H1 (cell line): ENCODE measurements at regions not wholly inside any gene's neighbourhood (a gene's known extent, or its start where the extent isn't known, plus 50 kb on each side); places are given as distances from the start of the nearest gene placed in this dataset.
"Not testable (repeated sequence)": the region's sequence is repeated elsewhere in the genome, so short reads cannot be mapped to it uniquely, and the experiment has no call there.

Experiments used
- CTCF ChIA-PET: fragments of 300-600 bp; sonication (Branson Sonifier 250); formaldehyde crosslinking; loops from one replicate; lab custom pipeline; 2021; ENCODE audit not compliant: partially characterized antibody; lab: Charles Lee
- POLR2A ChIA-PET: fragments of 300-600 bp; sonication (Branson Sonifier 250); formaldehyde crosslinking; loops from one replicate; lab custom pipeline; 2021; ENCODE audit warnings: inconsistent platforms; ENCODE audit not compliant: partially characterized antibody; lab: Charles Lee
- DNase-seq, 2 experiments: peaks; one replicate each; pipeline versions ENCODE4 v3.0.0 to v3.0.0-alpha.2; 2010 to 2022; ENCODE audit warnings: low spot score in 2 of 2, low read depth in 1 of 2, mixed read lengths in 1 of 2
- FAIRE-seq: peaks from 2 replicates; lab custom pipeline; 2011; peaks lifted over from hg19 to GRCh38; lab: Jason Lieb, UNC
- H2AFZ ChIP-seq: 2 replicates; pipeline ENCODE4 v1.8.1; 2012; ENCODE audit warnings: low read length, inconsistent platforms
- H2AK5ac ChIP-seq: 2 replicates; pipeline ENCODE4 v1.6.1; 2013; ENCODE audit warnings: low read depth, low read length
- H2BK120ac ChIP-seq: replicated peaks from 2 replicates; pipeline ENCODE3; 2013; ENCODE audit warnings: low read depth, low read length, inconsistent platforms
- H2BK12ac ChIP-seq: 2 replicates; pipeline ENCODE4 v1.6.1; 2013; ENCODE audit warnings: low read depth, low read length
- H2BK15ac ChIP-seq: 2 replicates; pipeline ENCODE4 v1.6.1; 2013; ENCODE audit warnings: low read length
- H2BK20ac ChIP-seq: 2 replicates; pipeline ENCODE4 v1.6.1; 2013; ENCODE audit warnings: low read length
- H2BK5ac ChIP-seq: 2 replicates; pipeline ENCODE4 v1.6.1; 2013; ENCODE audit warnings: low read depth, low read length
- H3K14ac ChIP-seq: 2 replicates; pipeline ENCODE4 v1.6.1; 2013; ENCODE audit warnings: inconsistent platforms; ENCODE audit not compliant: insufficient read length
- H3K18ac ChIP-seq: 2 replicates; pipeline ENCODE4 v1.6.1; 2013; ENCODE audit warnings: low read length; ENCODE audit errors: extremely low read depth
- H3K23ac ChIP-seq: 2 replicates; pipeline ENCODE4 v1.6.1; 2013; ENCODE audit warnings: inconsistent platforms; ENCODE audit not compliant: insufficient read length
- H3K23me2 ChIP-seq: 2 replicates; pipeline ENCODE4 v1.6.1; 2013; ENCODE audit warnings: low read depth, low read length
- H3K27ac ChIP-seq: 2 replicates; pipeline ENCODE4 v1.6.1; 2011; ENCODE audit warnings: low read depth, low read length, inconsistent platforms
- H3K27me3 ChIP-seq, 4 experiments: replicated peaks in 1 of 4; 1 replicate in 1 of 4; 2 replicates in 3 of 4; pipeline versions ENCODE4 v1.6.1 to v1.8.1; 2011 to 2013; ENCODE audit warnings: low read length in 3 of 4, mild to moderate bottlenecking in 3 of 4, inconsistent platforms in 2 of 4, mixed read lengths in 2 of 4, moderate library complexity in 1 of 4; ENCODE audit not compliant: control insufficient read depth in 3 of 4, insufficient read depth in 3 of 4; ENCODE audit errors: extremely low read depth in 1 of 4
- H3K36me3 ChIP-seq, 4 experiments: 2 replicates each; pipeline versions ENCODE4 v1.6.1 to v1.8.1; 2011 to 2013; ENCODE audit warnings: mild to moderate bottlenecking in 4 of 4, low read length in 3 of 4, moderate library complexity in 2 of 4, control low read depth in 1 of 4, inconsistent platforms in 1 of 4; ENCODE audit not compliant: insufficient read depth in 4 of 4, control insufficient read depth in 2 of 4
- H3K4ac ChIP-seq: replicated peaks from 2 replicates; pipeline ENCODE3; 2013; ENCODE audit warnings: low read length, low read depth, mixed read lengths, inconsistent platforms; ENCODE audit not compliant: insufficient read length
- H3K4me1 ChIP-seq, 4 experiments: replicated peaks in 1 of 4; 1 replicate in 1 of 4; 2 replicates in 3 of 4; pipeline versions ENCODE4 v1.6.1 to v1.8.1; 2011 to 2013; ENCODE audit warnings: low read length in 3 of 4, inconsistent platforms in 2 of 4, mixed read lengths in 1 of 4; ENCODE audit not compliant: insufficient read depth in 4 of 4, control insufficient read depth in 3 of 4
- H3K4me2 ChIP-seq, 2 experiments: 2 replicates each; pipeline versions ENCODE4 v1.6.1 to v1.8.1; 2011 to 2013; ENCODE audit warnings: low read depth in 2 of 2, low read length in 2 of 2, control low read depth in 1 of 2, inconsistent platforms in 1 of 2, mild to moderate bottlenecking in 1 of 2; ENCODE audit not compliant: insufficient read depth in 1 of 2
- H3K4me3 ChIP-seq, 4 experiments: fragments of 200-600, 300-600 bp in 1 of 4; sonication (generic), shearing (Covaris generic), sonication (Bioruptor Twin) in 1 of 4; 2 replicates each; pipeline versions ENCODE4 v1.5.1 to v1.8.1; 2011 to 2016; ENCODE audit warnings: low read length in 4 of 4, low read depth in 3 of 4, control low read depth in 2 of 4, inconsistent platforms in 2 of 4, mild to moderate bottlenecking in 2 of 4, mixed read lengths in 1 of 4, moderate library complexity in 1 of 4; ENCODE audit not compliant: insufficient read depth in 2 of 4; ENCODE audit errors: extremely low read depth in 1 of 4
- H3K56ac ChIP-seq: replicated peaks from 2 replicates; pipeline ENCODE3; 2013; ENCODE audit warnings: low read depth, mild to moderate bottlenecking, mixed read lengths, low read length, inconsistent platforms; ENCODE audit not compliant: insufficient read length
- H3K79me1 ChIP-seq: 2 replicates; pipeline ENCODE4 v1.6.1; 2013; ENCODE audit warnings: low read depth, low read length, control low read depth
- H3K79me2 ChIP-seq, 2 experiments: 2 replicates each; pipeline versions ENCODE4 v1.6.1 to v1.8.1; 2012 to 2013; ENCODE audit warnings: low read length in 2 of 2, mild to moderate bottlenecking in 2 of 2, inconsistent platforms in 1 of 2; ENCODE audit not compliant: insufficient read depth in 2 of 2, control insufficient read depth in 1 of 2
- H3K9ac ChIP-seq, 4 experiments: replicated peaks in 1 of 4; 1 replicate in 1 of 4; 2 replicates in 3 of 4; pipeline versions ENCODE4 v1.6.1 to v1.8.1; 2011 to 2013; ENCODE audit warnings: low read depth in 3 of 4, low read length in 3 of 4, control low read depth in 2 of 4, mild to moderate bottlenecking in 2 of 4, moderate library complexity in 2 of 4, inconsistent platforms in 1 of 4; ENCODE audit errors: extremely low read depth in 1 of 4
- H3K9me3 ChIP-seq, 2 experiments: 2 replicates each; pipeline versions ENCODE4 v1.6.1 to v1.8.1; 2012 to 2013; ENCODE audit warnings: mild to moderate bottlenecking in 2 of 2, moderate library complexity in 2 of 2, control low read depth in 1 of 2, inconsistent platforms in 1 of 2, low read depth in 1 of 2, low read length in 1 of 2, mixed read lengths in 1 of 2; ENCODE audit not compliant: insufficient read depth in 2 of 2
- H4K20me1 ChIP-seq, 2 experiments: replicated peaks in 1 of 2; 2 replicates each; pipeline versions ENCODE3 to v1.8.1; 2011 to 2013; ENCODE audit warnings: inconsistent platforms in 2 of 2, low read length in 2 of 2, mild to moderate bottlenecking in 1 of 2; ENCODE audit not compliant: insufficient read depth in 2 of 2, control insufficient read depth in 1 of 2
- H4K5ac ChIP-seq: 2 replicates; pipeline ENCODE4 v1.6.1; 2013; ENCODE audit warnings: low read length, low read depth, mixed read lengths, inconsistent platforms; ENCODE audit not compliant: insufficient read length
- H4K8ac ChIP-seq: 2 replicates; pipeline ENCODE4 v1.8.0; 2013; ENCODE audit warnings: mild to moderate bottlenecking, moderate library complexity, low read length, inconsistent platforms; ENCODE audit not compliant: insufficient read depth; ENCODE audit errors: extremely low read depth
- H4K91ac ChIP-seq: replicated peaks from 2 replicates; pipeline ENCODE3; 2013; ENCODE audit warnings: low read length, mixed read lengths, inconsistent platforms; ENCODE audit not compliant: insufficient read length
- POLR2AphosphoS5 ChIP-seq: IDR thresholded peaks from 2 replicates; pipeline ENCODE4 v1.6.1; 2011; ENCODE audit warnings: low read depth, low read length
- WGBS, 2 experiments: shearing (Covaris generic) in 1 of 2; methylation state at CpG; one replicate each; pipeline versions ENCODE4 v1.1.6 to v1.1.7; 2013 to 2015; ENCODE audit warnings: low lambda C conversion rate in 2 of 2, mixed read lengths in 2 of 2, inconsistent platforms in 1 of 2, low coverage in 1 of 2, missing lambda C conversion rate in 1 of 2; ENCODE audit not compliant: insufficient replicate concordance in 2 of 2, insufficient coverage in 1 of 2, insufficient read length in 1 of 2; ENCODE audit errors: extremely low coverage in 1 of 2, missing lambda C conversion rate in 1 of 2; 5-methylcytosine and 5-hydroxymethylcytosine counted together

DNA sequence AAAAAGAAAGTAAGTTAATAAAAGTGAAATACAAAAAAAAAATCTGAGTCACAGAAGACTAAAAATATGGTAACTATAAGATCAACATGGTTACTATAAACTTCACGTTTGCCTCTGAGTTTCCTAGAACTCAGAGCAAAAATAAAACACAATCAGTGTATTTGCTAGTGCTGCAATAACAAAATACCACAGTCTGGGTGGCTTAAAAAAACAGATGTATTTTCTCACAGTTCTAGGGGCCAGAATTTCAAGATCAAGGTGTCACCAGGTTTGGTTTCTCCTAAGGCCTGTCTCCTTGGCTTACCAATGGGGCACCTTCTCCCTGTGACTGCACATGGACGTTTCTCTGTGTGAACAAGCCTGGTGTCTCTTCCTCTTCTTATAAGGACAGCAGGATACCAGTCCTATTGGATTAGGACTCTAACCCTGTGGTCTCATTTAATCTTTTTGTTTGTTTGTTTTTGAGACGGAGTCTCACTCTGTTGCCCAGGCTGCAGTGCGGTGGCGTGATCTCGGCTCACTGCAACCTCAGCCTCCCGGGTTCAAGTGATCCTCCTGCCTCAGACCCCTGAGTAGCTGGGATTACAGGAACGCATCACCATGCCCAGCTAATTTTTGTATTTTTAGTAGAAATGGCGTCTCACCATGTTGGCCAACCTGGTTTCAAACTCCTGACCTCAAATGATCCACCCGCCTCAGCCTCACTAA is 104.9 kb upstream of the LOC128125822 start (continued):
- no peak for TF ChIP-seq POLR2AphosphoS5

DNA sequence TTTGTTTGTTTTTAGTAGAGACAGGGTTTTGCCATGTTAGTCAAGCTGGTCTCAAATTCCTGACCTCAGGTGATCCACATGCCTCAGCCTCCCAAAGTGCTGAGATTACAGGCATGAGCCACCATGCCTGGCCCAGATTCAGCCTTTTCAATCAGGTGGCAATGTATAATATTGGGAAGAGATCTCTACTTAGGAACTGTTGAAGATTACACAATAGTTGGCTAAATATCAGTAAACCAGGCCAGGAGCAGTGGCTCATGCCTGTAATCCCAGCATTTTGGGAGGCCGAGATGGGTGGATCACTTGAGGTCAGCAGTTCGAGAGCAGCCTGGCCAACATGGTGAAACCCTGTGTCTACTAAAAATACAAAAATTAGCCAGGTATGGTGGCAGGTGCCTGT is 101.1 kb upstream of the LOC128125822 start:
- H3K9me3 ChIP-seq, H3K4ac ChIP-seq, H2BK15ac ChIP-seq, H3K23ac ChIP-seq, FAIRE-seq, H3K4me1 ChIP-seq, H3K36me3 ChIP-seq, H2AFZ ChIP-seq, H4K5ac ChIP-seq, H3K27me3 ChIP-seq, H3K4me3 ChIP-seq, H4K20me1 ChIP-seq, H3K56ac ChIP-seq, H3K18ac ChIP-seq, H3K79me1 ChIP-seq, H3K23me2 ChIP-seq, H2AK5ac ChIP-seq, H2BK5ac ChIP-seq, H2BK12ac ChIP-seq, DNase-seq, H3K4me2 ChIP-seq, H3K27ac ChIP-seq, H3K14ac ChIP-seq, H4K91ac ChIP-seq, H2BK120ac ChIP-seq, H4K8ac ChIP-seq, H3K9ac ChIP-seq, H3K79me2 ChIP-seq, H2BK20ac ChIP-seq: not testable (repeated sequence)
- CTCF ChIA-PET = interaction anchor here (1.6 kb wide), 1 partner anchor 18 kb away, joined by 3 read pairs; no protein-coding TSS in a partner anchor
- WGBS, 2 experiments = 100% methylated on average over 2 of the region's 2 CpGs; no CpG with 5 or more reads in 1 of the 2 experiments
- POLR2A ChIA-PET = interaction anchor here (0.6 kb wide), 1 partner anchor 302 kb away, joined by 4 read pairs; no protein-coding TSS in a partner anchor
